PC-9 (cell line): ENCODE measurements at regions not wholly inside any gene's neighbourhood (a gene's known extent, or its start where the extent isn't known, plus 50 kb on each side); places are given as distances from the start of the nearest gene placed in this dataset.

ENCODE experiments used
- BruUV-seq: library from RNA; stranded (reverse); fragments of 400-500 nt; replicated peaks from 2 replicates; lab custom pipeline; 2021; lab: Mats Ljungman, UMichigan
- CTCF ChIA-PET: fragments of 300-600 bp; sonication (Branson Sonifier 250); formaldehyde crosslinking; loops from one replicate; lab custom pipeline; 2022; ENCODE audit warnings: antibody characterized with exemption; lab: Charles Lee
- POLR2A ChIA-PET: fragments of 300-600 bp; sonication (Branson Sonifier 250); formaldehyde crosslinking; loops from one replicate; lab custom pipeline; 2022; ENCODE audit warnings: antibody characterized with exemption; ENCODE audit not compliant: unreplicated experiment; lab: Charles Lee
- DNase-seq, 2 experiments: peaks; one replicate each; pipeline versions ENCODE4 v3.0.0 to v3.0.0-alpha.2; 2015 to 2022; ENCODE audit warnings: mixed read lengths in 1 of 2
- H2AFZ ChIP-seq: fragments of 200-600 bp; sonication (generic); 2 replicates; pipeline ENCODE4 v1.8.1; 2017; ENCODE audit warnings: antibody characterized with exemption
- H3F3A ChIP-seq: fragments of 200-600 bp; sonication (generic); 2 replicates; pipeline ENCODE4 v1.8.1; 2017; ENCODE audit warnings: antibody characterized with exemption, mild to moderate bottlenecking, low read depth; ENCODE audit not compliant: insufficient read depth
- H3K27ac ChIP-seq: fragments of 200-600 bp; sonication (generic); 2 replicates; pipeline ENCODE4 v1.6.1; 2016; ENCODE audit warnings: mixed run types
- H3K27me3 ChIP-seq: fragments of 200-600 bp; sonication (generic); 2 replicates; pipeline ENCODE4 v1.6.1; 2016; ENCODE audit warnings: low read depth, mixed run types; ENCODE audit not compliant: insufficient read depth
- H3K36me3 ChIP-seq: fragments of 200-600 bp; sonication (generic); 2 replicates; pipeline ENCODE4 v1.6.1; 2016; ENCODE audit warnings: low read depth, mixed run types
- H3K4me1 ChIP-seq: fragments of 200-600 bp; sonication (generic); replicated peaks from 2 replicates; pipeline ENCODE4 v1.6.1; 2016; ENCODE audit warnings: mixed run types; ENCODE audit not compliant: insufficient read depth
- H3K4me2 ChIP-seq: fragments of 200-600 bp; sonication (generic); 2 replicates; pipeline ENCODE4 v1.6.1; 2017; ENCODE audit warnings: mixed run types
- H3K4me3 ChIP-seq: fragments of 200-600 bp; sonication (generic); 2 replicates; pipeline ENCODE4 v1.6.1; 2016; ENCODE audit warnings: mixed run types
- H3K79me2 ChIP-seq: fragments of 200-600 bp; sonication (generic); 2 replicates; pipeline ENCODE4 v1.6.1; 2017; ENCODE audit warnings: low read depth, mixed run types
- H3K9me2 ChIP-seq: fragments of 200-600 bp; sonication (generic); 2 replicates; pipeline ENCODE4 v1.8.1; 2017; ENCODE audit warnings: mild to moderate bottlenecking; ENCODE audit not compliant: insufficient read depth
- H3K9me3 ChIP-seq: fragments of 200-600 bp; sonication (generic); 2 replicates; pipeline ENCODE4 v1.8.1; 2016; ENCODE audit warnings: low read depth; ENCODE audit not compliant: insufficient read depth
- H4K20me1 ChIP-seq: fragments of 200-600 bp; sonication (generic); 2 replicates; pipeline ENCODE4 v1.8.1; 2017; ENCODE audit not compliant: insufficient read depth
- CTCF ChIP-seq: fragments of 200-600 bp; sonication (generic); conservative IDR thresholded peaks from 2 replicates; pipeline ENCODE4 v1.6.1; 2017; ENCODE audit warnings: mixed run types, antibody characterized with exemption, mild to moderate bottlenecking, moderate library complexity
- EZH2 ChIP-seq: fragments of 200-600 bp; sonication (generic); IDR thresholded peaks from 2 replicates; pipeline ENCODE4 v1.8.0; 2017; ENCODE audit warnings: antibody characterized with exemption, low read depth
- intact Hi-C: fragments of 100-400 bp; cut with micrococcal nuclease; formaldehyde crosslinking; loops from one replicate; pipeline ENCODE4 v1.10.0; 2022; ENCODE audit not compliant: unreplicated experiment

DNA sequence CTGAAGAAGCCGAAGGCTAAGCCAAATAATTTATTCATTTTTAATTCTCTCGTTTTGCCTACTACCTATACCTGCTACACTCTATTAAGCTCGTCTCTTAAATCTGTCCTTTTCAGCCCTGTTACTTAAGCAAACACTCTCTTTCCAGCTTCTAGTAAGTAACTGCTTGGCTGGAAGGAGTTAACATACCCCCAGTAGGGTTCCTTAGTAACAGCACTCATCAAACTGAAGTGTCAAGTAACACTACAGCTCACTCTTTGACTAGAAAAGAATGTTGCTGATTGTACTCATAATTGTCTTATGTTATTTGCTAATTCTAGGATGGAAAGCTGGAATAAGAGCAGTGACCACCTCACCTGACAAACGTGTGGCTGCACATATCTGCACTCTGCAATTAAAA, 120.0 kb upstream of the SCN7A start:
- no peak for DNase-seq
- intact Hi-C loops = no loop called here
- POLR2A ChIA-PET = no interaction called here
- H3K36me3 ChIP-seq = no peaks in the 10 kb centered on the region
- CTCF ChIA-PET = no interaction called here
- H3F3A ChIP-seq = no peaks in the 10 kb centered on the region
- no peaks in the 10 kb centered on the region for H3K9me2 ChIP-seq
- no peak overlapping the region for H3K27ac ChIP-seq
- no peak for TF ChIP-seq CTCF
- TF ChIP-seq EZH2 = no peak
- H3K9me3 ChIP-seq = no peaks in the 10 kb centered on the region
- no TSS peak for BruUV-seq
- no peaks in the 10 kb centered on the region for H3K79me2 ChIP-seq
- no peak overlapping the region for H2AFZ ChIP-seq
- no peaks in the 10 kb centered on the region for H3K4me1 ChIP-seq
- H3K27me3 ChIP-seq = no peaks in the 10 kb centered on the region
- no peak overlapping the region for H3K4me3 ChIP-seq
- no peak overlapping the region for H3K4me2 ChIP-seq
- no peaks in the 10 kb centered on the region for H4K20me1 ChIP-seq

DNA sequence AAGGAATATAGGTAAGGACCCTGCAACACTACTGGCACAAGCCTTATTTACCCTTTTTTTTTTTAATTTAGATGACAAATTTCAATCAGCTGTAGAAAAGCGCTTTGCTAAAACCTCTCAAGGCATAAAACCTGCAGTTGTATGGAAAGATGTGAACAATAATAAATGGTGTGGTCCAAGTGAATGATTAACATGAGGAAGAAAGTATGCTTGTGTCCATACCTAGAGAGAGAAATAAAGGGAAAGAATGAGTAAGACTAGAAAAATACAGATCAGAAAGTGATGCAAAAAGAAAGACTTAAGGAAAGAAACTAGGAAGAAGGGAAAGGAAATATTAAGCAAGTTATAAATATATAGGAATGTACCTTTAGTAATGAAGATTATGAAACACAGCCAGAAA, 119.2 kb upstream of the SCN7A start:
- ChIA-PET CTCF (no interaction called here), POLR2A (no interaction called here)
- Histone ChIP-seq H3K4me2 (no peak overlapping the region), H3K4me1 (no peaks in the 10 kb centered on the region), H3F3A (no peaks in the 10 kb centered on the region), H3K4me3 (no peak overlapping the region), H3K9me2 (no peaks in the 10 kb centered on the region), H3K9me3 (no peaks in the 10 kb centered on the region), H4K20me1 (no peaks in the 10 kb centered on the region), H3K36me3 (no peaks in the 10 kb centered on the region), H3K27ac (no peak overlapping the region), H2AFZ (no peak overlapping the region), H3K79me2 (no peaks in the 10 kb centered on the region), H3K27me3 (no peaks in the 10 kb centered on the region)
- no peak for DNase-seq
- TF ChIP-seq EZH2 (no peak), CTCF (no peak)
- intact Hi-C loops = no loop called here
- BruUV-seq = no TSS peak

- no peaks in the 10 kb centered on the region for H4K20me1 ChIP-seq
- H3K4me1 ChIP-seq = no peaks in the 10 kb centered on the region
- H3K36me3 ChIP-seq = no peaks in the 10 kb centered on the region
- H3K27me3 ChIP-seq = no peaks in the 10 kb centered on the region
- no peak for DNase-seq
- TF ChIP-seq CTCF (no peak), EZH2 (no peak)
- no peaks in the 10 kb centered on the region for H3K9me2 ChIP-seq
- no peak overlapping the region for H3K4me3 ChIP-seq
- intact Hi-C loops = no loop called here
- H2AFZ ChIP-seq = no peak overlapping the region
- ChIA-PET CTCF (no interaction called here), POLR2A (no interaction called here)
- H3K27ac ChIP-seq = no peak overlapping the region
- no peaks in the 10 kb centered on the region for H3F3A ChIP-seq
- H3K9me3 ChIP-seq = no peaks in the 10 kb centered on the region
- H3K79me2 ChIP-seq = no peaks in the 10 kb centered on the region
- BruUV-seq = no TSS peak
- H3K4me2 ChIP-seq = no peak overlapping the region
Observed at GRCh38 chr2:166612214-166612613, 118.2 kb upstream of the SCN7A start.
